ACC112 (cell line): ENCODE measurements at regions not wholly inside any gene's neighbourhood (a gene's known extent, or its start where the extent isn't known, plus 50 kb on each side); places are given as distances from the start of the nearest gene placed in this dataset.
"Not testable (repeated sequence)": the region's sequence is repeated elsewhere in the genome, so short reads cannot be mapped to it uniquely, and the experiment has no call there.

Experiments
- H2AFZ ChIP-seq: fragments of 200-600 bp; sonication (generic); one replicate; pipeline ENCODE4 v1.6.0; 2017; ENCODE audit warnings: antibody characterized with exemption, low read length; ENCODE audit not compliant: unreplicated experiment
- H3K27ac ChIP-seq: fragments of 200-600 bp; sonication (generic); 2 replicates; pipeline ENCODE4 v1.5.1; 2014; ENCODE audit warnings: low read depth, mild to moderate bottlenecking, antibody characterized with exemption, low read length, moderate library complexity
- H3K27me3 ChIP-seq: fragments of 200-600 bp; sonication (generic); 2 replicates; pipeline ENCODE4 v1.6.1; 2014; ENCODE audit warnings: mild to moderate bottlenecking, antibody characterized with exemption, low read length, moderate library complexity, mixed read lengths; ENCODE audit not compliant: insufficient read depth
- H3K36me3 ChIP-seq: fragments of 200-600 bp; sonication (generic); 2 replicates; pipeline ENCODE4 v1.6.1; 2016; ENCODE audit warnings: mild to moderate bottlenecking, antibody characterized with exemption, low read length, moderate library complexity, mixed read lengths; ENCODE audit not compliant: insufficient read depth
- H3K4me1 ChIP-seq: fragments of 200-600 bp; sonication (generic); one replicate; pipeline ENCODE4 v1.6.1; 2016; ENCODE audit warnings: low read length, mixed read lengths; ENCODE audit not compliant: insufficient read depth, unreplicated experiment, control insufficient read depth
- H3K4me3 ChIP-seq: fragments of 200-600 bp; sonication (generic); 2 replicates; pipeline ENCODE4 v1.5.1; 2014; ENCODE audit warnings: mild to moderate bottlenecking, low read depth, low read length
- H3K79me2 ChIP-seq: fragments of 200-600 bp; sonication (generic); one replicate; pipeline ENCODE4 v1.6.0; 2016; ENCODE audit warnings: low read length; ENCODE audit not compliant: control insufficient read depth, unreplicated experiment, insufficient read depth

DNA sequence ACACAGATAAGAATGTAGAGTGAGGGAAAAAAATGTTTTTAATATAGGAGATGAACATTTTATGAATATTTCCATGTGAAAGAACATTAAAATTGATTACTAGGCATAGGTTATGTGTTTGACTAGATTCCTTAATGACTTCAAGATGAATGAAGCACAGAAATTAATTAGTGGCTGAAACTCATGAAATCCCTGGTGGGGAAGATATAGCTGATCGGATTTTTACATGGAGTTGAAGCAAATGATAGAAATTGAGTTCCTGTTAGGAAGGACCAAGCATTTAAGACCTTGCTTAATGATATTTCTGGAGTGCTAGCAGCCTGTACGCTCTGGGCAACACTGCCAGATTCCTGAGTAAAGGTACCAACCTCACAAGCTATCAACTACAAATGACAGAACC is 68.9 kb upstream of the IVNS1ABP start:
- Histone ChIP-seq H3K36me3 (no peaks in the 10 kb centered on the region), H2AFZ (no peak overlapping the region), H3K4me1 (no peaks in the 10 kb centered on the region), H3K27ac (no peak overlapping the region), H3K27me3 (no peaks in the 10 kb centered on the region), H3K4me3 (no peak overlapping the region), H3K79me2 (no peaks in the 10 kb centered on the region)

DNA sequence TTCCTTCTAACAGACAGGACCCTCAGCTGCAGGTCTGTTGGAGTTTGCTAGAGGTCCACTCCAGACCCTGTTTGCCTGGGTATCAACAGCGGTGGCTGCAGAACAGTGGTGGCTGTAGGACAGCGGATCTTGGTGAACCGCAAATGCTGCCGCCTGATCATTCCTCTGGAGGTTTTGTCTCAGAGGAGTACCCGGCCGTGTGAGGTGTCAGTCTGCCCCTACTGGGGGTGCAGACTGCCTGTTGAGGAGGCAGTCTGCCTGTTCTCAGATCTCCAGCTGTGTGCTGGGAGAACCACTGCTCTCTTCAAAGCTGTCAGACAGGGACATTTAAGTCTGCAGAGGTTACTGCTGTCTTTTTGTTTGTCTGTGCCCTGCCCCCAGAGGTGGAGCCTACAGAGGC is 66.8 kb upstream of the IVNS1ABP start:
- H3K4me3 ChIP-seq, H3K27me3 ChIP-seq, H3K79me2 ChIP-seq, H3K36me3 ChIP-seq, H2AFZ ChIP-seq, H3K4me1 ChIP-seq, H3K27ac ChIP-seq: not testable (repeated sequence)

DNA sequence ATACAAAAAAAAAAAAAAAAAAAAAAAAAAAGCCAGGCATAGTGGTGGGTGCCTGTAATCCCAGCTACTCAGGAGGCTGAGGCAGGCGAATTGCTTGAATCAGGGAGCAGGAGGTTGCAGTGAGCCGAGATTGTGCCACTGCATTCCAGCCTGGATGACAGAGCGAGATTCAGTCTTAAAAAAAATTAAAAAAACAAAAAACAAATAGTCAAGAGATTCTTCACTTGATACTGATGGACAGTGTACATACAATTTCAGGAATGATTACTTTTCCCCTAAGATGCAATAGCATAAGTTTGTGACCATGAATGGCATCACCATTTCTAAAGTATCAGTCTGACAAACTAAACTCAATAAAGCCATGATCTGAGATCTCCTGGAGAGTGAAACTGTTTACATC is 60.8 kb upstream of the IVNS1ABP start:
- Histone ChIP-seq H3K79me2 (no peaks in the 10 kb centered on the region), H3K36me3 (no peaks in the 10 kb centered on the region), H3K4me1 (peaks cover 38% of the 10 kb centered on the region), H3K27me3 (no peaks in the 10 kb centered on the region), H2AFZ (peak overlapping the region; percentile 57), H3K27ac (no peak overlapping the region), H3K4me3 (no peak overlapping the region)

DNA sequence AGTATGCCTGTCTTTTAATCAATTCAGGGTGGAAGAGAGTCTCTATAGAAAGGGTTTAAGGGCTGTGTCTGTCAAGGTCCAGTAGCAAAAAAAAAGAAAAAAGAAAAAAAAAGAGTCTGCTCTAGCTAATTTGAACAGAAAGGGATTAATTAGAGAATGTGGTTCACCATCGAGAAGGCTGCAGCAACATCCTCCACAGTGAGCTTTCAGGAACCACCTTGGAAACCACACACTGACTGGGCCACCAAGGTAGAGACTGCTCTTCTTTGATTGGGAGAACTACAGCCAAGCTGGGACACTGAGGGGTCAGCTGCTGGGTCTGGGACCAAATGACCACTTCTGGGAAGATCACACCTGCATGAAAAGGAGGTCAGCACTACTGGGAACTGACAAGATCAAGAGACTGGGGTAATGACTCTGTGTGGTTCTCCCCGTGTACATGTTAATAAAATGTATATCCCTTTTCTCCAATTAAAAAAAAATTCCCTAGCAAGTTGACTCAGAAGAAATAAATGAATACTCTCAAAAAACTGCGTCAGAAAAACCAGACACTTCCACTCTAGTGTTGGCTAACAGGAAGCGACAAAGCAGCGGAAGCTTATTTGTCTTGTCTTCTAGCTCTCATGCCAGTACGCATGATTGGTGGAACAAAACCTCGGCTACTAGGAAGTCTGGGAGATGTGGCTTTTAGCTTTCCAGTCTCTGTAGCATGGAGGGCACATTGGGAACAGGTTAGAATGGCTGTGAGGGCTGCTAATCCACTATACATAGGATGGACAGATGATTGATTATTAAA is 60.0 kb upstream of the IVNS1ABP start:
- Histone ChIP-seq H3K4me3 (no peak overlapping the region), H2AFZ (no peak overlapping the region), H3K27me3 (no peaks in the 10 kb centered on the region), H3K27ac (0 out of 2 replicates have a peak overlapping the region, but pooled peaks have one; percentile 13), H3K4me1 (peaks cover 39% of the 10 kb centered on the region), H3K36me3 (no peaks in the 10 kb centered on the region), H3K79me2 (no peaks in the 10 kb centered on the region)

DNA sequence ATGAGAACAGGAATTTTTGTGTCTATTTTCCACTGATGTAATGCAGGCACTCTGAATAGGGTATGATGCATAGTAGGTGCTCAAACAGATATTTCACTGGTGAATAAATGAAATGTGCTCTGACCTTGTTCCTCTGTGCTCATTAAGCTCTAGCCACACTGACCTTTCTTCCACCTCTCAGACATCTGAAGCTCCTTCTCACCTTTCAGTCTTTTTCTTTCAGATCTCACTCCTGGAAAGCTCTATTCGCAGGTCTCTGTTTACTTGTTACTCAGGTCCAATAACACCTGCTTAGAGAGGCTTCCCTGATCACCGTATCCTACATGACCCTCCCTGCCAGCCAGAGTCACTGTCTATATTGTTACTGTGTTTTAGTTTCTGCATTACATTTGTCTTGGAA is 59.2 kb upstream of the IVNS1ABP start:
- no peaks in the 10 kb centered on the region for H3K79me2 ChIP-seq
- H3K4me1 ChIP-seq, result peaks cover 39% of the 10 kb centered on the region
- H3K27me3 ChIP-seq, result no peaks in the 10 kb centered on the region
- H2AFZ ChIP-seq, result no peak overlapping the region
- no peak overlapping the region for H3K27ac ChIP-seq
- no peak overlapping the region for H3K4me3 ChIP-seq
- H3K36me3 ChIP-seq, result no peaks in the 10 kb centered on the region

DNA sequence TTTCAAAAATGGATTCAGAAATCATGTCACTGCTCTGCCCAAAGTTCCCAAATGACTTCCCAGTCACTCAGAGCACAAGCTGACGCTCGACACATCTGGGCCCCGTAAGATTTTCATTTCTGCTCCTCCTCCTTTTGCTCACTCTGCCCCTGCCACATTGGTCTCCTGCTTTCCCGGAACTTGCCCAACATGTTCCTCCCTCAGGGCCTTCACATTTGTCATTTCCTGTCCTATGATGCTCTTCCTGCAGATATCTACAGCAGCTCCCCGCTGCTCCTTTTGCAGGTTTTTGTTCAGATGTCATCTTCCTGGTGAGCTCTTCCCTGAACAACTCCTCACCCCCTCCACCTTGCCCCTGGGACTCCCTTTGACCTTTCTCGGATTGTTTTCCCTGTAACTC is 58.5 kb upstream of the IVNS1ABP start:
- H3K4me1 ChIP-seq, result peaks cover 39% of the 10 kb centered on the region
- no peak overlapping the region for H3K4me3 ChIP-seq
- peak overlapping the region; percentile 88 for H3K27ac ChIP-seq
- no peaks in the 10 kb centered on the region for H3K27me3 ChIP-seq
- no peaks in the 10 kb centered on the region for H3K79me2 ChIP-seq
- H3K36me3 ChIP-seq, result no peaks in the 10 kb centered on the region
- no peak overlapping the region for H2AFZ ChIP-seq

DNA sequence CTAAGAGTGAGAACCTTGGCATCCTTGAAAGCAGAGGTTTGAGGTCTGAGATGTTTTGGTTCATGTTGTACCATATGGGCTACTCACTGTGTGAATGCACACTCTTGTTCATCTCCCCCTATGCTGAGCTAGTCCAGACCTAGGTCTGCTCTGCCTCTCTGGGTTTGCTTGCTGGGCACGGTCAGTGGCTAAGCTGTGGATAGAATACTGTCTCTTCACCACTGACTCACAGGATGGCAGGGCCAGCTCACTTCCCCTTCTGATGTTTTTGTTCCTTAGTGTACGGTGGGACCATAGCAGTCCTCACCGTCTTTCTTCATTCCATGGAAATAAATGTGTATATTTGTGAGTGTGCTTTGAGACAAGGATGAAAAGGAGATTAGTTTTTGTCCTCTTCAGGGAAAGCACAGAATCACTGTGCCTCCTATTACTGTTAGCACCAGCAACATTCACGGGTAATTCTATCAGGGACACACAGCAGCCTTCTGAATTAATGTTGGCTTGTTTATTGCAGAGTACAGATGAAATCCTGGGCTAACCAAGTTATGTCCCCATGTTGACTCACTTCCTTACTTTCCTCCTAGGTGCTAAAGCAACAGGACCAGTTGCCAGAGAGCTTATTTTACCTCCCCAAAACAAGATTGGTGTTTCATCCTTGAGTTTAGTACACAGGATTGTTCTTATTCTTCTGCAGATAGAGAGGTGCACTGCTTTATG is 56.9 kb upstream of the IVNS1ABP start:
- H3K79me2 ChIP-seq, result no peaks in the 10 kb centered on the region
- peaks cover 46% of the 10 kb centered on the region for H3K4me1 ChIP-seq
- H3K4me3 ChIP-seq, result peak overlapping the region; percentile 26
- no peaks in the 10 kb centered on the region for H3K27me3 ChIP-seq
- H3K27ac ChIP-seq, result peak overlapping the region; percentile 88
- H3K36me3 ChIP-seq, result no peaks in the 10 kb centered on the region
- H2AFZ ChIP-seq, result peak overlapping the region; percentile 52

DNA sequence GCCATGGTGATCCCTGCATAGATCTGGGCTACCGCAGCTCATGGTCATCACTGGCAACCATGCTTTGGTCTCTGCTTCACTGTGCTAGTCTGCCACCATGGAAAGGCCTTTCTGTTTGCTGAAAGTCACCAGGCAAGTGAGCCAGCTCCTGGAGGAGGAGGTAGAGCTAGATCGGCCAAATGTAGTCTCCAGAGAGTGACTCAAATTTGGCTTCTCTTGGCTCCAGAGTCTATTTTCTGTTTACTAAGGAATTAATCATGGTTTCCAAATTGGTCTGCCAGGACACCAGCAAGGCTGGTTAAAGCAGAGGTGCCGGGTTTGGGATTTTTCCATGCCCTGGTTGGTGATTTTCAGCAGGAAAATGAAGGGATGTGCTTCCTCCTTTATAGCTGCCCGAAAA is 52.7 kb upstream of the IVNS1ABP start:
- no peak overlapping the region for H3K4me3 ChIP-seq
- no peak overlapping the region for H2AFZ ChIP-seq
- no peaks in the 10 kb centered on the region for H3K36me3 ChIP-seq
- H3K4me1 ChIP-seq, result peaks cover 31% of the 10 kb centered on the region
- no peak overlapping the region for H3K27ac ChIP-seq
- no peaks in the 10 kb centered on the region for H3K79me2 ChIP-seq
- H3K27me3 ChIP-seq, result no peaks in the 10 kb centered on the region

DNA sequence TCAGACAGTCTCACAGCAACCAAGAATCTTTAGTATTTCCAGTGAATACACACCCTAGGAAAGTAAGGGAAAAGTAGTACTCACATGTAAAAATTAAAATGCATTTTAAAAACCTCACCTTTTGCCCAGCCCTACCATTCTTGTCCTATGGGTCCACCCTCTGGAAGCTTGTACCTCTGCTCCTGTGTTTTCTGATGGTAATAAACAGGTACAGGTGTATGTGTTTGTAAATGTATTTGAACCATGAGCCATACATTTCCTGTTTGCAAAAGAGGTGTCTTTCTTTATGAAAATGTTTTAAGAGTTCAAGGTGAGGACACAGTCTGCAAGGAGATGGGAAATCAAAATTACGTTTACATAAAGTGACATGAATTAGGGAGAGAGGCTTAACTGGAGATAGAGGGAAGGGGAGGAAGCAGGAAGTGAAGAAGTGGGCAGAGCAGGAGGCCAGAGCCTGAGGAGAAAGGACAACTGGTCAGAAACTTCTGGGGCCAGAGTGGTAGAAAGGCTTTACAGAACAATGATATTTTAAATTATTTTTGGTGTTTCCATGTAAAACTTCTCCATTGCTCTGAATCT is 52.0 kb upstream of the IVNS1ABP start:
- Histone ChIP-seq H3K4me3 (no peak overlapping the region), H3K27ac (no peak overlapping the region), H3K4me1 (peaks cover 23% of the 10 kb centered on the region), H3K79me2 (no peaks in the 10 kb centered on the region), H3K36me3 (no peaks in the 10 kb centered on the region), H2AFZ (no peak overlapping the region), H3K27me3 (no peaks in the 10 kb centered on the region)

DNA sequence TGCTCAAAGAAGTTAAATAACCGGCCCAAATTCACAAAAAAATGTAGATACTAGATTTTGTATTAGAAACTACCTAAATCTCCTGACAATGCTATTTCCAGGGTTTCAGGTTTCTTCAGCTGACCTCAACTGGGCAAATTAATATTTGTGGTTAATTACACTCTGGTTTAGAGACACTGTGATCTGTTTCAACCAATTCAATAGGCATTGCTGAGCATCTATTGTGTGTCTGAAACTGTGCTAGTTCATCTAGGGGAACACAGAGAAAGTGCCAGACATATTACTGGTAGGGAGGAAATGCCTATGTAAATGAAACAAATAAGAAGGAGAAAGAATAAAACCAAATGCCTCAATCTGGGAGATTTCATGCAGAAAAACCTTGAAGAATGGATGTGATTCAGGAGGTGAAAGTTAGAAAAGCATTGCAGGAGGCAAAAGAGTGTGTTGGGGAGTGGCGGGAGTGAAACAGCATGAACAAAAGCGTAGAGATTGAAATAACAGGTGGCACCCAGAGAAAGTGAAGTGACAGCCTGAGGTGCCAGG is 51.3 kb upstream of the IVNS1ABP start:
- no peak overlapping the region for H3K4me3 ChIP-seq
- H3K27me3 ChIP-seq, result no peaks in the 10 kb centered on the region
- peaks cover 17% of the 10 kb centered on the region for H3K4me1 ChIP-seq
- H3K79me2 ChIP-seq, result no peaks in the 10 kb centered on the region
- H3K36me3 ChIP-seq, result no peaks in the 10 kb centered on the region
- H2AFZ ChIP-seq, result peak overlapping the region; percentile 34
- no peak overlapping the region for H3K27ac ChIP-seq
